ENCODE measurements at regions not wholly inside any gene's neighbourhood (a gene's known extent, or its start where the extent isn't known, plus 50 kb on each side); places are given as distances from the start of the nearest gene placed in this dataset.

- TF ChIP-seq, protein P1, sequence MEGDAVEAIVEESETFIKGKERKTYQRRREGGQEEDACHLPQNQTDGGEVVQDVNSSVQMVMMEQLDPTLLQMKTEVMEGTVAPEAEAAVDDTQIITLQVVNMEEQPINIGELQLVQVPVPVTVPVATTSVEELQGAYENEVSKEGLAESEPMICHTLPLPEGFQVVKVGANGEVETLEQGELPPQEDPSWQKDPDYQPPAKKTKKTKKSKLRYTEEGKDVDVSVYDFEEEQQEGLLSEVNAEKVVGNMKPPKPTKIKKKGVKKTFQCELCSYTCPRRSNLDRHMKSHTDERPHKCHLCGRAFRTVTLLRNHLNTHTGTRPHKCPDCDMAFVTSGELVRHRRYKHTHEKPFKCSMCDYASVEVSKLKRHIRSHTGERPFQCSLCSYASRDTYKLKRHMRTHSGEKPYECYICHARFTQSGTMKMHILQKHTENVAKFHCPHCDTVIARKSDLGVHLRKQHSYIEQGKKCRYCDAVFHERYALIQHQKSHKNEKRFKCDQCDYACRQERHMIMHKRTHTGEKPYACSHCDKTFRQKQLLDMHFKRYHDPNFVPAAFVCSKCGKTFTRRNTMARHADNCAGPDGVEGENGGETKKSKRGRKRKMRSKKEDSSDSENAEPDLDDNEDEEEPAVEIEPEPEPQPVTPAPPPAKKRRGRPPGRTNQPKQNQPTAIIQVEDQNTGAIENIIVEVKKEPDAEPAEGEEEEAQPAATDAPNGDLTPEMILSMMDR (IDR thresholded peaks at IDR 0.05), result no peak
- TF ChIP-seq ZNF263 (CRISPR knock-in tag; IDR thresholded peaks at IDR 0.05; ENCODE audit: low read depth), result no peak
- no peak for TF ChIP-seq RELA (CRISPR knock-in tag; IDR thresholded peaks at IDR 0.05; ENCODE audit: borderline replicate concordance)
- no peak for TF ChIP-seq NR3C1 (CRISPR knock-in tag; conservative IDR thresholded peaks at IDR 0.05; ENCODE audit: low read depth)
- TF ChIP-seq ZNF317 (CRISPR knock-in tag; IDR thresholded peaks at IDR 0.05; ENCODE audit: borderline replicate concordance, low read depth), result no peak
- no peak for TF ChIP-seq TP53 (CRISPR knock-in tag; IDR thresholded peaks at IDR 0.05)
- TF ChIP-seq EMX1 (CRISPR knock-in tag; IDR thresholded peaks at IDR 0.05), result no peak
- no peak for TF ChIP-seq ZNF512 (CRISPR knock-in tag; IDR thresholded peaks at IDR 0.05; ENCODE audit: borderline replicate concordance)
- TF ChIP-seq, protein P2, sequence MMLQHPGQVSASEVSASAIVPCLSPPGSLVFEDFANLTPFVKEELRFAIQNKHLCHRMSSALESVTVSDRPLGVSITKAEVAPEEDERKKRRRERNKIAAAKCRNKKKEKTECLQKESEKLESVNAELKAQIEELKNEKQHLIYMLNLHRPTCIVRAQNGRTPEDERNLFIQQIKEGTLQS (CRISPR knock-in tag; conservative IDR thresholded peaks at IDR 0.05), result no peak
- TF ChIP-seq MLX (CRISPR knock-in tag; IDR thresholded peaks at IDR 0.05), result no peak
- no peak for TF ChIP-seq ZNF416 (CRISPR knock-in tag; IDR thresholded peaks at IDR 0.05)
- no peak for TF ChIP-seq ESRRA (CRISPR knock-in tag; IDR thresholded peaks at IDR 0.05; ENCODE audit: borderline replicate concordance)
These were observed 109.4 kb downstream of the UCHL5 start for GRCh38 chr1:192949783-192950182.

Measured in WTC11 (cell line).